SK-N-SH (cell line): ENCODE measurements at regions not wholly inside any gene's neighbourhood (a gene's known extent, or its start where the extent isn't known, plus 50 kb on each side); places are given as distances from the start of the nearest gene placed in this dataset.

Source experiments
- CTCF ChIA-PET: fragments of 300-600, 350-600 bp; formaldehyde crosslinking; extraction: SDS; loops from one replicate; lab custom pipeline; 2021; lab: Yijun Ruan, JAX
- POLR2A ChIA-PET: fragments of 350-600 bp; sonication (Branson Sonifier 250); formaldehyde crosslinking; extraction: SDS; loops from one replicate; lab custom pipeline; 2020; ENCODE audit warnings: antibody characterized with exemption, inconsistent platforms; lab: Yijun Ruan, JAX
- DNase-seq: peaks from one replicate; pipeline ENCODE4 v3.0.0; 2012
- H2AFZ ChIP-seq: fragments of 200-600 bp; sonication (generic); 2 replicates; pipeline ENCODE4 v1.8.1; 2016; ENCODE audit warnings: antibody characterized with exemption, mild to moderate bottlenecking, low read depth
- H3F3A ChIP-seq: fragments of 200-600 bp; sonication (generic); replicated peaks from 2 replicates; pipeline ENCODE3; 2016; ENCODE audit warnings: antibody characterized with exemption, mild to moderate bottlenecking; ENCODE audit not compliant: insufficient read depth
- H3K27ac ChIP-seq, 2 experiments: fragments of 200-500 bp in 1 of 2; fragments of 200-600 bp in 1 of 2; sonication (Bioruptor generic) in 1 of 2; sonication (generic), shearing (Covaris generic) in 1 of 2; 2 replicates each; pipeline versions ENCODE4 v1.5.1 to v1.6.1; 2014 to 2016; ENCODE audit warnings: low read depth in 2 of 2, inconsistent platforms in 1 of 2, low read length in 1 of 2, mild to moderate bottlenecking in 1 of 2, mixed read lengths in 1 of 2
- H3K27me3 ChIP-seq: fragments of 200-600 bp; sonication (generic), shearing (Covaris generic); 2 replicates; pipeline ENCODE4 v1.6.1; 2016; ENCODE audit warnings: mixed run types; ENCODE audit not compliant: insufficient read depth
- H3K36me3 ChIP-seq, 2 experiments: fragments of 200-500 bp in 1 of 2; fragments of 200-600 bp in 1 of 2; sonication (Bioruptor generic) in 1 of 2; sonication (generic) in 1 of 2; replicated peaks in 1 of 2; 2 replicates each; pipeline versions ENCODE3 to v1.5.1; 2014 to 2016; ENCODE audit warnings: low read length in 1 of 2, mild to moderate bottlenecking in 1 of 2; ENCODE audit not compliant: insufficient read depth in 2 of 2, control insufficient read depth in 1 of 2
- H3K4me1 ChIP-seq, 2 experiments: fragments of 200-500 bp in 1 of 2; fragments of 200-600 bp in 1 of 2; sonication (Bioruptor generic) in 1 of 2; sonication (generic), shearing (Covaris generic) in 1 of 2; 2 replicates each; pipeline versions ENCODE4 v1.5.1 to v1.6.1; 2014 to 2016; ENCODE audit warnings: low read depth in 1 of 2, low read length in 1 of 2, mixed run types in 1 of 2; ENCODE audit not compliant: insufficient read depth in 2 of 2, control insufficient read depth in 1 of 2
- H3K4me2 ChIP-seq: fragments of 200-600 bp; sonication (generic), shearing (Covaris generic); 2 replicates; pipeline ENCODE4 v1.6.1; 2017; ENCODE audit warnings: mixed run types
- H3K4me3 ChIP-seq, 2 experiments: fragments of 200-500 bp in 1 of 2; fragments of 200-600 bp in 1 of 2; sonication (Bioruptor generic) in 1 of 2; sonication (generic), shearing (Covaris generic) in 1 of 2; 2 replicates each; pipeline versions ENCODE4 v1.5.1 to v1.8.1; 2014 to 2016; ENCODE audit warnings: low read depth in 2 of 2, inconsistent platforms in 1 of 2, low read length in 1 of 2, mild to moderate bottlenecking in 1 of 2, mixed read lengths in 1 of 2, moderate library complexity in 1 of 2
- H3K79me2 ChIP-seq: fragments of 200-600 bp; sonication (generic); 2 replicates; pipeline ENCODE4 v1.8.1; 2017; ENCODE audit warnings: mild to moderate bottlenecking; ENCODE audit not compliant: insufficient read depth
- H3K9ac ChIP-seq: fragments of 200-600 bp; sonication (generic); 2 replicates; pipeline ENCODE4 v1.6.1; 2017; ENCODE audit warnings: mixed run types
- H3K9me2 ChIP-seq: fragments of 200-600 bp; sonication (generic); 2 replicates; pipeline ENCODE4 v1.6.1; 2017; ENCODE audit warnings: mixed run types
- H3K9me3 ChIP-seq: fragments of 200-600 bp; sonication (generic); 2 replicates; pipeline ENCODE4 v1.6.1; 2017; ENCODE audit warnings: mixed run types, mild to moderate bottlenecking, moderate library complexity
- H4K20me1 ChIP-seq: fragments of 200-600 bp; sonication (generic); 2 replicates; pipeline ENCODE4 v1.6.1; 2017; ENCODE audit warnings: mild to moderate bottlenecking, mixed run types; ENCODE audit not compliant: insufficient read depth
- CHD2 ChIP-seq: fragments of 150-350 bp; IDR thresholded peaks from 2 replicates; pipeline ENCODE4 v1.6.1; 2018; ENCODE audit warnings: low read length; ENCODE audit not compliant: partially characterized antibody
- FOSL2 ChIP-seq: IDR thresholded peaks from 2 replicates; pipeline ENCODE4 v1.4.0; 2012; ENCODE audit warnings: low read depth, mild to moderate bottlenecking, moderate library complexity, borderline replicate concordance
- GABPA ChIP-seq: IDR thresholded peaks from 2 replicates; pipeline ENCODE4 v1.4.0; 2012; ENCODE audit warnings: low read depth, mild to moderate bottlenecking
- GATA2 ChIP-seq: sonication (generic); formaldehyde crosslinking; IDR thresholded peaks from 2 replicates; pipeline ENCODE4 v1.5.0; 2020; ENCODE audit warnings: mild to moderate bottlenecking, missing genetic modification reagents
- IRF3 ChIP-seq: fragments of 150-350 bp; IDR thresholded peaks from 2 replicates; pipeline ENCODE4 v1.6.1; 2016; ENCODE audit warnings: mild to moderate bottlenecking, low read depth, low read length
- JUND ChIP-seq: IDR thresholded peaks from 2 replicates; pipeline ENCODE4 v1.4.0; 2012
- MEF2A ChIP-seq: IDR thresholded peaks from 2 replicates; pipeline ENCODE4 v1.4.0; 2012; ENCODE audit warnings: low read depth, borderline replicate concordance
- POLR2AphosphoS5 ChIP-seq: IDR thresholded peaks from 2 replicates; pipeline ENCODE4 v1.6.1; 2012; ENCODE audit warnings: low read depth, low read length
- RAD21 ChIP-seq: IDR thresholded peaks from 2 replicates; pipeline ENCODE4 v1.6.1; 2012; ENCODE audit warnings: mild to moderate bottlenecking, low read length
- RCOR1 ChIP-seq: fragments of 150-350 bp; IDR thresholded peaks from 2 replicates; pipeline ENCODE4 v1.6.1; 2017; ENCODE audit warnings: antibody characterized with exemption, low read length
- RFX5 ChIP-seq: IDR thresholded peaks from 2 replicates; pipeline ENCODE4 v1.6.1; 2012; ENCODE audit warnings: mild to moderate bottlenecking, improper control_type of control experiment, low read length
- RXRA ChIP-seq: IDR thresholded peaks from 2 replicates; pipeline ENCODE4 v1.4.0; 2012; ENCODE audit warnings: low read depth, mild to moderate bottlenecking, borderline replicate concordance
- TEAD4 ChIP-seq: IDR thresholded peaks from 2 replicates; pipeline ENCODE4 v1.4.0; 2012; ENCODE audit warnings: mild to moderate bottlenecking, borderline replicate concordance; ENCODE audit not compliant: insufficient read depth
- USF1 ChIP-seq: IDR thresholded peaks from 2 replicates; pipeline ENCODE4 v1.4.0; 2012; ENCODE audit warnings: low read depth, borderline replicate concordance
- USF2 ChIP-seq: fragments of 150-350 bp; IDR thresholded peaks from 2 replicates; pipeline ENCODE4 v1.6.1; 2017; ENCODE audit warnings: antibody characterized with exemption, low read length, low read depth, borderline replicate concordance
- WGBS: methylation state at CpG from one replicate; pipeline ENCODE4 v1.1.6; 2017; ENCODE audit warnings: low lambda C conversion rate; 5-methylcytosine and 5-hydroxymethylcytosine counted together

- H2AFZ ChIP-seq = no peak overlapping the region
- H3K9ac ChIP-seq = no peak overlapping the region
- no peak overlapping the region for H3K4me2 ChIP-seq
- H3K79me2 ChIP-seq = peaks cover 36% of the 10 kb centered on the region
- H3K9me2 ChIP-seq = no peaks in the 10 kb centered on the region
- H3K27ac ChIP-seq = no peak overlapping the region
- POLR2A ChIA-PET = no interaction called here
- H3K9me3 ChIP-seq = no peaks in the 10 kb centered on the region
- 91% methylated on average over 22 of the region's 27 CpGs for WGBS
- DNase-seq = no peak
- H3F3A ChIP-seq = no peaks in the 10 kb centered on the region
- peaks cover 69% of the 10 kb centered on the region for H4K20me1 ChIP-seq
- TF ChIP-seq JUND (no peak), RCOR1 (no peak), GABPA (no peak), RAD21 (no peak), MEF2A (no peak), FOSL2 (no peak), GATA2 (CRISPR knock-in tag) (no peak), RFX5 (no peak)
- peaks cover 4 to 25% of the 10 kb centered on the region in 2 experiments for H3K36me3 ChIP-seq
- CTCF ChIA-PET = no interaction called here
- no peaks in the 10 kb centered on the region for H3K27me3 ChIP-seq
- H3K4me3 ChIP-seq = no peak overlapping the region
- peaks cover 0 to 34% of the 10 kb centered on the region in 2 experiments; a peak in 1 of 4 replicates for H3K4me1 ChIP-seq
Observed at GRCh38 chr12:124482901-124483799, 84.3 kb downstream of the NCOR2 start.

- Histone ChIP-seq H3K4me3 (no peak overlapping the region), H3K4me1 (peaks cover 0 to 29% of the 10 kb centered on the region in 2 experiments; a peak in 1 of 4 replicates), H4K20me1 (peaks cover 64% of the 10 kb centered on the region), H3K9me3 (no peaks in the 10 kb centered on the region), H3K27ac (no peak overlapping the region), H3K9me2 (no peaks in the 10 kb centered on the region), H3K9ac (no peak overlapping the region), H3F3A (no peaks in the 10 kb centered on the region), H2AFZ (no peak overlapping the region), H3K79me2 (peaks cover 32% of the 10 kb centered on the region), H3K4me2 (no peak overlapping the region), H3K27me3 (no peaks in the 10 kb centered on the region), H3K36me3 (peaks cover 4 to 30% of the 10 kb centered on the region in 2 experiments)
- ChIA-PET POLR2A (no interaction called here), CTCF (no interaction called here)
- WGBS = 96% methylated on average over 3 of the region's 6 CpGs
- TF ChIP-seq GATA2 (CRISPR knock-in tag) = no peak
- TF ChIP-seq USF1 = no peak
- no peak for TF ChIP-seq RXRA
- no peak for TF ChIP-seq POLR2AphosphoS5
- no peak for TF ChIP-seq TEAD4
- TF ChIP-seq CHD2 = no peak
- TF ChIP-seq USF2 = no peak
- no peak for TF ChIP-seq IRF3
- DNase-seq = no peak
Observed at GRCh38 chr12:124482567-124482893, 84.9 kb downstream of the NCOR2 start.
